B cell (primary cell): ENCODE measurements at regions not wholly inside any gene's neighbourhood (a gene's known extent, or its start where the extent isn't known, plus 50 kb on each side); places are given as distances from the start of the nearest gene placed in this dataset.
A peak's percentile ranks its signal among the peaks of the same experiment; 100 is the strongest.

Experiments used
- ATAC-seq: fragments of 200-7000 bp; cut with Tn5 transposase; one replicate; pipeline ENCODE4 v1.10.0; 2021; ENCODE audit warnings: low read depth, mild to moderate bottlenecking, moderate number of reproducible peaks, moderate library complexity
- CTCF ChIA-PET: fragments of 350-600 bp; sonication (Branson Sonifier 250); formaldehyde crosslinking; loops from one replicate; lab custom pipeline; 2021; ENCODE audit warnings: antibody characterized with exemption, inconsistent platforms; lab: Charles Lee
- POLR2A ChIA-PET: fragments of 350-600 bp; sonication (Branson Sonifier 250); formaldehyde crosslinking; loops from one replicate; lab custom pipeline; 2021; ENCODE audit warnings: antibody characterized with exemption; lab: Charles Lee
- DNase-seq: peaks from one replicate; pipeline ENCODE4 v3.0.0; 2013
- H2AFZ ChIP-seq: 2 replicates; pipeline ENCODE4 v1.6.1; 2012; ENCODE audit warnings: mild to moderate bottlenecking, low read depth, low read length; ENCODE audit not compliant: insufficient read depth, poor library complexity, severe bottlenecking
- H3K27ac ChIP-seq, 2 donors: 1 replicate in 1 of 2; 2 replicates in 1 of 2; pipeline ENCODE4 v1.5.1; 2012 to 2013; ENCODE audit warnings: low read length in 2 of 2, mild to moderate bottlenecking in 2 of 2, moderate library complexity in 1 of 2
- H3K27me3 ChIP-seq, 4 experiments: fragments of 200-600 bp in 1 of 4; sonication (generic) in 1 of 4; replicated peaks in 1 of 4; 1 replicate in 2 of 4; 2 replicates in 2 of 4; pipeline versions ENCODE4 v1.6.1 to v1.7.0; 2013 to 2016; ENCODE audit warnings: low read length in 3 of 4, mild to moderate bottlenecking in 2 of 4, mixed read lengths in 1 of 4, moderate library complexity in 1 of 4; ENCODE audit not compliant: insufficient read depth in 4 of 4, control insufficient read depth in 3 of 4; ENCODE audit errors: control extremely low read depth in 1 of 4
- H3K36me3 ChIP-seq, 2 experiments: replicated peaks in 1 of 2; 1 replicate in 1 of 2; 2 replicates in 1 of 2; pipeline versions ENCODE4 v1.6.1 to v1.7.1; 2013; ENCODE audit warnings: low read length in 1 of 2; ENCODE audit not compliant: insufficient read depth in 2 of 2, control insufficient read depth in 1 of 2; ENCODE audit errors: control extremely low read depth in 1 of 2, extremely low read depth in 1 of 2
- H3K4me1 ChIP-seq, 2 donors: fragments of 200-600 bp in 1 of 2; sonication (generic) in 1 of 2; 1 replicate in 1 of 2; 2 replicates in 1 of 2; pipeline versions ENCODE4 v1.5.1 to v1.6.1; 2013 to 2017; ENCODE audit warnings: low read length in 2 of 2; ENCODE audit not compliant: control insufficient read depth in 2 of 2, insufficient read depth in 2 of 2
- H3K4me2 ChIP-seq: replicated peaks from 2 replicates; pipeline ENCODE3; 2012; ENCODE audit warnings: mild to moderate bottlenecking, low read depth, low read length; ENCODE audit not compliant: poor library complexity, severe bottlenecking
- H3K4me3 ChIP-seq, 5 experiments: fragments of 200-600 bp in 1 of 5; sonication (generic) in 1 of 5; 1 replicate in 3 of 5; 2 replicates in 2 of 5; pipeline versions ENCODE4 v1.5.1 to v1.7.0; 2011 to 2016; ENCODE audit warnings: low read length in 4 of 5, mild to moderate bottlenecking in 4 of 5, low read depth in 2 of 5, control low read depth in 1 of 5, moderate library complexity in 1 of 5; ENCODE audit not compliant: insufficient read depth in 1 of 5; ENCODE audit errors: control extremely low read depth in 1 of 5, extremely low read depth in 1 of 5
- H3K79me2 ChIP-seq: fragments of 200-600 bp; sonication (generic); one replicate; pipeline ENCODE4 v1.6.0; 2016; ENCODE audit warnings: low read length; ENCODE audit not compliant: control insufficient read depth, insufficient read depth
- H3K9ac ChIP-seq: fragments of 200-600 bp; sonication (generic); 2 replicates; pipeline ENCODE4 v1.6.1; 2017; ENCODE audit warnings: mild to moderate bottlenecking, low read length, moderate library complexity
- H3K9me3 ChIP-seq, 3 donors: one replicate each; pipeline versions ENCODE4 v1.6.1 to v1.7.1; 2013; ENCODE audit warnings: low read length in 2 of 3; ENCODE audit not compliant: control insufficient read depth in 2 of 3, insufficient read depth in 1 of 3; ENCODE audit errors: control extremely low read depth in 1 of 3
- H4K20me1 ChIP-seq: 2 replicates; pipeline ENCODE4 v1.6.0; 2012; ENCODE audit warnings: mild to moderate bottlenecking, low read length; ENCODE audit not compliant: insufficient read depth, control insufficient read depth, poor library complexity, severe bottlenecking
- H3K27ac Mint-ChIP-seq: one replicate; pipeline ENCODE4 v1.8.0; 2021; ENCODE audit warnings: mixed read lengths
- H3K27me3 Mint-ChIP-seq: one replicate; pipeline ENCODE4 v1.8.0; 2021; ENCODE audit warnings: mixed read lengths
- H3K4me1 Mint-ChIP-seq: one replicate; pipeline ENCODE4 v1.8.0; 2021; ENCODE audit warnings: mixed read lengths
- H3K4me3 Mint-ChIP-seq: one replicate; pipeline ENCODE4 v1.8.0; 2021; ENCODE audit warnings: mixed read lengths
- H3K9me3 Mint-ChIP-seq: one replicate; pipeline ENCODE4 v1.8.0; 2022; ENCODE audit warnings: mixed read lengths; ENCODE audit not compliant: insufficient read depth
- EZH2 ChIP-seq: IDR thresholded peaks from 2 replicates; pipeline ENCODE4 v1.6.1; 2012; ENCODE audit warnings: borderline replicate concordance, low read depth, mild to moderate bottlenecking, moderate library complexity, low read length; ENCODE audit not compliant: insufficient read depth, poor library complexity, severe bottlenecking
- WGBS: methylation state at CpG from one replicate; pipeline ENCODE4 v1.1.5; 2013; ENCODE audit warnings: missing lambda C conversion rate; ENCODE audit not compliant: insufficient coverage; 5-methylcytosine and 5-hydroxymethylcytosine counted together
- intact Hi-C: fragments of 100-400 bp; cut with micrococcal nuclease; formaldehyde crosslinking; loops from one replicate; pipeline ENCODE4 v1.10.0; 2022
- TF ChIP-seq, protein P1 (sequence below): fragments of 200-600 bp; IDR thresholded peaks from one replicate; pipeline ENCODE4 v1.8.0; 2022; ENCODE audit warnings: antibody characterized with exemption, mild to moderate bottlenecking

DNA sequence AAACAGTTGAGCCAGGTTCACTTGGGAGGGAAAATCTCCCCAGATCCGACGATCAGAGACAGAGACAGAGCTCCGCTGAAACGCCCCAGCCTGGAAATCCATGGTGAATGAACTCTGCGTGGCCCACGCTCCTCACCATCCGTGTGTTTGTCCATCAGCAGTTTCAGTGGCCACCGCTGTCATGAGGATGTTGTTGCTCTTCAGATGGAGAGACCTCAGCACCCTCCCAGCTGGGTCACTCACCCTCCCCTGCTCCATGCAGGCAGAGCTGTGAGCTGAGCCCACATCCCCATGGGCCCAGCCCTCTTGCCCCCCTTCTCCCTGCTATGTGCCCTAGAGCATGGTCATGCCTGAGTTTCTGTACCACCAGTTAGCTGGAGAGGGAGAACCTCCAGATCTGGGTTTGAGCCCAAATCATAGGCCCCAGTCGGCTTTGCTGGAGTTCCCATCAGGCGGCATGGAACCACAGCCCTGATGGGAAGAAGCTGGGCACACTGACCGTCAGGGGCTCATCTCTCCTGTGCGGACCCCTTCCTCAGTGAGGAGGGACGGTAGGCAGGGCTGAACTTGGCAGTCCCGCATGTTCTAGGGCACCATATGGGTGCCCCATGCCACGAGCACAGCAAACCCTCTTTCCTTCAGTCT is 154.4 kb upstream of the COL5A1 start:
- Histone ChIP-seq H3K36me3 (no peaks in the 10 kb centered on the region), H3K4me2 (peak overlapping the region; percentile 31), H4K20me1 (no peaks in the 10 kb centered on the region), H3K9ac (no peak overlapping the region), H2AFZ (no peak overlapping the region), H3K4me1 (peaks cover 29 to 32% of the 10 kb centered on the region in 2 donors), H3K27ac (no peak overlapping the region), H3K79me2 (no peaks in the 10 kb centered on the region), H3K4me3 (no peak overlapping the region), H3K27me3 (peaks cover 0 to 6% (median 0%) of the 10 kb centered on the region in 4 experiments), H3K9me3 (no peaks in the 10 kb centered on the region)
- no peaks in the 10 kb centered on the region for H3K9me3 Mint-ChIP-seq
- peaks cover 28% of the 10 kb centered on the region for H3K4me1 Mint-ChIP-seq
- peaks cover 13% of the 10 kb centered on the region for H3K27me3 Mint-ChIP-seq
- H3K4me3 Mint-ChIP-seq: no peak overlapping the region
- intact Hi-C loops: no loop called here
- CTCF ChIA-PET: no interaction called here
- WGBS: 91% methylated on average over 14 of the region's 15 CpGs
- no peak for ATAC-seq
- no peak overlapping the region for H3K27ac Mint-ChIP-seq
- no peak for DNase-seq
- TF ChIP-seq, protein P1, sequence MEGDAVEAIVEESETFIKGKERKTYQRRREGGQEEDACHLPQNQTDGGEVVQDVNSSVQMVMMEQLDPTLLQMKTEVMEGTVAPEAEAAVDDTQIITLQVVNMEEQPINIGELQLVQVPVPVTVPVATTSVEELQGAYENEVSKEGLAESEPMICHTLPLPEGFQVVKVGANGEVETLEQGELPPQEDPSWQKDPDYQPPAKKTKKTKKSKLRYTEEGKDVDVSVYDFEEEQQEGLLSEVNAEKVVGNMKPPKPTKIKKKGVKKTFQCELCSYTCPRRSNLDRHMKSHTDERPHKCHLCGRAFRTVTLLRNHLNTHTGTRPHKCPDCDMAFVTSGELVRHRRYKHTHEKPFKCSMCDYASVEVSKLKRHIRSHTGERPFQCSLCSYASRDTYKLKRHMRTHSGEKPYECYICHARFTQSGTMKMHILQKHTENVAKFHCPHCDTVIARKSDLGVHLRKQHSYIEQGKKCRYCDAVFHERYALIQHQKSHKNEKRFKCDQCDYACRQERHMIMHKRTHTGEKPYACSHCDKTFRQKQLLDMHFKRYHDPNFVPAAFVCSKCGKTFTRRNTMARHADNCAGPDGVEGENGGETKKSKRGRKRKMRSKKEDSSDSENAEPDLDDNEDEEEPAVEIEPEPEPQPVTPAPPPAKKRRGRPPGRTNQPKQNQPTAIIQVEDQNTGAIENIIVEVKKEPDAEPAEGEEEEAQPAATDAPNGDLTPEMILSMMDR: no peak
- no peak for TF ChIP-seq EZH2
- POLR2A ChIA-PET: no interaction called here

DNA sequence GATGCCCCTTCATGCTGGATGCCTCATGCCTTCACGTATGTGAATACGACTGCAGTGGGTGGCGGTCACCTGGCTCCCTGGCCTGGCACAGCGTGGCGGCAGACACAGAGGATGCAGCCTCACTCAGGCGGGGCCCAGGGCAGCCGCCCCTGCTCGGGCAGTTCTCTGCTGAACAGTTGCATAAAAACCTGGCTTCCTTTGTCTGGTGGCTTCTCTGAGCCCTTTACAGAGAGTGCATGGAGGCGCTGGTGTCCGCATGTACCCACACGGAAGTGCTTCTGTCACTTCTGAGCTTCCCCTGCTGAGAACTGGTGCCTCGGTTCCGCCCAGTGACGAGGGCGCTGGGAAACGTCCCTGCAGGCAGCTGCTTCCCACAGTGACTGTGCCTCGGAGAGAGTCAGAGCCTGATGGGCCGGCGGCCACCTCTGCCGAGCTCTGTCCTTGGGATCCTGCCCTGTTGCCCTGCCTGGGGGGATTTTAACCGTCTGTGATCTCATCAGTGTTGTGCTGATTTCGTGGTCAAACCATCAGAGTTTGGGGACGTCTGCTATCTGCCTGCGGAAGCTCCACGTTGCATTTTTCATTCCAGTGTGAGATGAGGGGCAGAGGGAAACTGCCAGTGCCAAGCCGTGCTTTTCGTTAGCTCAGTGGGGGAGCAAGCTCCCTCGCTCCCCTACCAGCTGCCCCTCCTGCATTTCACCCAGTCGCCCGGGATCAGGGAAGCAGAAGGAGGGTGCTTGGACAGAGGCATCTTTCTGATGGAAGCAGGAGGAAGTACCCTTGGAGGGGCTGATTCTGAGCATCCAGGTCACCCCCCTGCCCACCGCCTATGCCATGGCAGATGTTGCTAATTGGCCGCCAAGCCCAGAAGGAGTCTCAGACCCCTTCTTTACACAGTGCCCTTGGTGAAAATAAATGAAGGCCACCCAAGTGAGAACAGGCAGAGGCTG is 153.0 kb upstream of the COL5A1 start:
- H3K9me3 ChIP-seq: peaks cover 0 to 7% (median 0%) of the 10 kb centered on the region in 3 donors
- intact Hi-C loops: no loop called here
- WGBS: 92% methylated on average over 27 of the region's 32 CpGs
- no peak overlapping the region for H3K9ac ChIP-seq
- H3K4me3 ChIP-seq: no peak overlapping the region
- no peak overlapping the region for H3K4me2 ChIP-seq
- Mint-ChIP-seq H3K4me1 (peaks cover 29% of the 10 kb centered on the region), H3K9me3 (no peaks in the 10 kb centered on the region), H3K27ac (no peak overlapping the region), H3K4me3 (no peak overlapping the region), H3K27me3 (peaks cover 13% of the 10 kb centered on the region)
- no peak for ATAC-seq
- H3K4me1 ChIP-seq: peaks cover 33 to 40% of the 10 kb centered on the region in 2 donors
- no peak overlapping the region for H3K27ac ChIP-seq
- no peaks in the 10 kb centered on the region for H3K79me2 ChIP-seq
- POLR2A ChIA-PET: no interaction called here
- DNase-seq: no peak
- peaks cover 0 to 7% (median 0%) of the 10 kb centered on the region in 4 experiments for H3K27me3 ChIP-seq
- H4K20me1 ChIP-seq: no peaks in the 10 kb centered on the region
- TF ChIP-seq, protein P1: no peak
- TF ChIP-seq EZH2: no peak
- no peak overlapping the region for H2AFZ ChIP-seq
- CTCF ChIA-PET: no interaction called here
- no peaks in the 10 kb centered on the region for H3K36me3 ChIP-seq
